Psoas muscle (tissue), 7 donors: ENCODE measurements at regions not wholly inside any gene's neighbourhood (a gene's known extent, or its start where the extent isn't known, plus 50 kb on each side); places are given as distances from the start of the nearest gene placed in this dataset.

Source experiments
- ATAC-seq, 4 donors: fragments of 200-7000 bp; cut with Tn5 transposase; one replicate each; pipeline ENCODE4 v1.9.1; 2020; ENCODE audit warnings: moderate library complexity in 3 of 4, mild to moderate bottlenecking in 2 of 4
- DNase-seq, 2 donors: peaks; one replicate each; pipeline ENCODE4 v3.0.0-alpha.2; 2020
- H3K27ac ChIP-seq: fragments of 200-600 bp; one replicate; pipeline ENCODE4 v1.8.0; 2022
- H3K27me3 ChIP-seq, 3 donors: fragments of 200-600 bp in 1 of 3; one replicate each; pipeline versions ENCODE4 v1.6.1 to v1.8.0; 2013 to 2022; ENCODE audit warnings: low read length in 2 of 3, mild to moderate bottlenecking in 2 of 3, moderate library complexity in 1 of 3; ENCODE audit not compliant: insufficient read depth in 3 of 3
- H3K36me3 ChIP-seq, 2 donors: fragments of 200-600 bp in 1 of 2; one replicate each; pipeline versions ENCODE4 v1.6.1 to v1.8.0; 2013 to 2022; ENCODE audit warnings: low read depth in 1 of 2, mild to moderate bottlenecking in 1 of 2, moderate library complexity in 1 of 2; ENCODE audit not compliant: insufficient read depth in 1 of 2
- H3K4me1 ChIP-seq: fragments of 200-600 bp; one replicate; pipeline ENCODE4 v1.8.0; 2022
- H3K4me3 ChIP-seq: fragments of 200-600 bp; one replicate; pipeline ENCODE4 v1.8.0; 2022; ENCODE audit warnings: mild to moderate bottlenecking
- H3K9me3 ChIP-seq: fragments of 200-600 bp; one replicate; pipeline ENCODE4 v1.8.0; 2022
- WGBS, 3 donors: extraction: QIAGEN DNeasy Blood & Tissue Kit; methylation state at CpG; one replicate each; pipeline versions ENCODE4 v1.1.6 to v1.1.7; 2013; 5-methylcytosine and 5-hydroxymethylcytosine counted together
- intact Hi-C, 2 donors: fragments of 100-400 bp; cut with DNase I; formaldehyde crosslinking; loops; one replicate each; pipeline versions ENCODE4 v1.11.0 to v1.14.2; 2022
- TF ChIP-seq, protein P1 (sequence below): fragments of 200-600 bp; IDR thresholded peaks from one replicate; pipeline ENCODE4 v1.8.0; 2022; ENCODE audit warnings: antibody characterized with exemption
- donor health status: healthy with polysubstance abuse.
- donor health status: DM: no; HTN: no; CAD: no; lungs with moderate emphysema.
- donor health status: Bipolar disorder and iron deficiency.
- donor health status: healthy.
- donor health status: DM: yes; HTN: yes; CAD: no.
- donor health status: DM: no; HTN: no; CAD: no.
- donor health status: DM: yes; HTN: yes; CAD: no.

- Histone ChIP-seq H3K9me3 (no peaks in the 10 kb centered on the region), H3K27me3 (no peaks in the 10 kb centered on the region), H3K4me1 (no peaks in the 10 kb centered on the region), H3K27ac (no peak overlapping the region), H3K36me3 (no peaks in the 10 kb centered on the region), H3K4me3 (no peak overlapping the region)
- DNase-seq = no peak
- ATAC-seq = no peak
- TF ChIP-seq, protein P1, sequence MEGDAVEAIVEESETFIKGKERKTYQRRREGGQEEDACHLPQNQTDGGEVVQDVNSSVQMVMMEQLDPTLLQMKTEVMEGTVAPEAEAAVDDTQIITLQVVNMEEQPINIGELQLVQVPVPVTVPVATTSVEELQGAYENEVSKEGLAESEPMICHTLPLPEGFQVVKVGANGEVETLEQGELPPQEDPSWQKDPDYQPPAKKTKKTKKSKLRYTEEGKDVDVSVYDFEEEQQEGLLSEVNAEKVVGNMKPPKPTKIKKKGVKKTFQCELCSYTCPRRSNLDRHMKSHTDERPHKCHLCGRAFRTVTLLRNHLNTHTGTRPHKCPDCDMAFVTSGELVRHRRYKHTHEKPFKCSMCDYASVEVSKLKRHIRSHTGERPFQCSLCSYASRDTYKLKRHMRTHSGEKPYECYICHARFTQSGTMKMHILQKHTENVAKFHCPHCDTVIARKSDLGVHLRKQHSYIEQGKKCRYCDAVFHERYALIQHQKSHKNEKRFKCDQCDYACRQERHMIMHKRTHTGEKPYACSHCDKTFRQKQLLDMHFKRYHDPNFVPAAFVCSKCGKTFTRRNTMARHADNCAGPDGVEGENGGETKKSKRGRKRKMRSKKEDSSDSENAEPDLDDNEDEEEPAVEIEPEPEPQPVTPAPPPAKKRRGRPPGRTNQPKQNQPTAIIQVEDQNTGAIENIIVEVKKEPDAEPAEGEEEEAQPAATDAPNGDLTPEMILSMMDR = no peak
- intact Hi-C loops = no loop called here
- WGBS, 3 donors = 91 to 94% (median 91%) methylated on average over 3 of the region's 3 CpGs
Measured at GRCh38 chr5:125603321-125603720, 819.9 kb upstream of the GRAMD2B start.

- TF ChIP-seq, protein P1 = no peak
- DNase-seq = no peak
- H3K27me3 ChIP-seq = no peaks in the 10 kb centered on the region
- H3K9me3 ChIP-seq = no peaks in the 10 kb centered on the region
- intact Hi-C loops = no loop called here
- no peak overlapping the region for H3K27ac ChIP-seq
- 90 to 94% (median 93%) methylated on average over 3 of the region's 3 CpGs for WGBS, 3 donors
- ATAC-seq = no peak
- no peak overlapping the region for H3K4me3 ChIP-seq
- H3K36me3 ChIP-seq = no peaks in the 10 kb centered on the region
- no peaks in the 10 kb centered on the region for H3K4me1 ChIP-seq
Measured at GRCh38 chr5:125604104-125604503, 819.1 kb upstream of the GRAMD2B start.

GRCh38 chr5:125607018-125607417, 816.2 kb upstream of the GRAMD2B start:
- no peak overlapping the region for H3K27ac ChIP-seq
- 81 to 84% (median 83%) methylated on average over 2 of the region's 2 CpGs for WGBS, 3 donors
- TF ChIP-seq, protein P1 = no peak
- H3K36me3 ChIP-seq = no peaks in the 10 kb centered on the region
- H3K27me3 ChIP-seq = no peaks in the 10 kb centered on the region
- H3K4me3 ChIP-seq = no peak overlapping the region
- no peaks in the 10 kb centered on the region for H3K9me3 ChIP-seq
- no peak for ATAC-seq
- DNase-seq = no peak
- intact Hi-C loops = no loop called here
- no peaks in the 10 kb centered on the region for H3K4me1 ChIP-seq

DNA sequence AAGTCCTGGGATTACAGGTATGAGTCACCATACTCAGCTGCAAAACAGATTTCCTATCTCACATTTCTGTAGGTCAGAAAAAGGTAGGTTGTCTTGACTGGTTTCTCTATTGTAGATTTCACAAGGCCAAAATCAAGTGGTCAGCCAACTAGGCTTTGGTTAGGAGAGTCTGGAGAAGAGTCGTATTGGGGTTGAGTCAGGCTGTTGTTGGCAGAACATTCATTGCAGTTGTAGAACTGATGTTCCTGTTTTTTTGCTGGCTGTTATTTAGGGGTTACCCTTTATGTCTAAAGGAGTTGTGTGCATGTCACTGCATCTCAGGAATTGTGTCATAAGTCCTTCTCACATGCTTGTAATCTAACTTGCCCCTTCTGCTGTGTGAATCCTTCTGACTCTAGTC, 814.2 kb upstream of the GRAMD2B start:
- no peaks in the 10 kb centered on the region for H3K9me3 ChIP-seq
- H3K4me1 ChIP-seq = peaks cover 10% of the 10 kb centered on the region
- no peaks in the 10 kb centered on the region for H3K36me3 ChIP-seq
- intact Hi-C loops = no loop called here
- no peak overlapping the region for H3K27ac ChIP-seq
- H3K27me3 ChIP-seq = no peaks in the 10 kb centered on the region
- DNase-seq (no peak), ATAC-seq (no peak)
- 59 to 76% (median 63%) methylated on average over 1 of the region's 1 CpG for WGBS, 3 donors
- TF ChIP-seq, protein P1 = no peak
- no peak overlapping the region for H3K4me3 ChIP-seq

GRCh38 chr5:125610892-125611291, 812.3 kb upstream of the GRAMD2B start:
- intact Hi-C loops = no loop called here
- ATAC-seq (no peak), DNase-seq (no peak)
- Histone ChIP-seq H3K27ac (no peak overlapping the region), H3K4me3 (no peak overlapping the region), H3K9me3 (no peaks in the 10 kb centered on the region), H3K4me1 (peaks cover 10% of the 10 kb centered on the region), H3K36me3 (no peaks in the 10 kb centered on the region), H3K27me3 (no peaks in the 10 kb centered on the region)
- 89 to 94% (median 91%) methylated on average over 2 of the region's 2 CpGs for WGBS, 3 donors
- TF ChIP-seq, protein P1 = no peak
